Tibial nerve (tissue), 4 donors: ENCODE measurements at regions not wholly inside any gene's neighbourhood (a gene's known extent, or its start where the extent isn't known, plus 50 kb on each side); places are given as distances from the start of the nearest gene placed in this dataset.

ENCODE experiments used
- DNase-seq, 2 donors: peaks; one replicate each; pipeline ENCODE4 v3.0.0-alpha.2; 2019; ENCODE audit warnings: low spot score in 2 of 2
- H3K27ac ChIP-seq, 4 donors: fragments of 200-600 bp; sonication (generic) in 3 of 4; one replicate each; pipeline ENCODE4 v1.5.1; 2017 to 2019; ENCODE audit warnings: mild to moderate bottlenecking in 1 of 4
- H3K27me3 ChIP-seq, 2 donors: fragments of 200-600 bp; sonication (generic) in 1 of 2; one replicate each; pipeline versions ENCODE4 v1.5.1 to v1.6.0; 2017 to 2019
- H3K36me3 ChIP-seq, 3 donors: fragments of 200-600 bp; sonication (generic); one replicate each; pipeline ENCODE4 v1.5.1; 2018 to 2019
- H3K4me1 ChIP-seq, 4 donors: fragments of 200-600 bp; sonication (generic) in 3 of 4; one replicate each; pipeline ENCODE4 v1.5.1; 2017 to 2019
- H3K4me3 ChIP-seq, 4 donors: fragments of 200-600 bp; sonication (generic) in 3 of 4; one replicate each; pipeline ENCODE4 v1.5.1; 2017 to 2019; ENCODE audit warnings: mild to moderate bottlenecking in 1 of 4, moderate library complexity in 1 of 4
- H3K9me3 ChIP-seq, 4 donors: fragments of 200-600 bp; sonication (generic) in 3 of 4; one replicate each; pipeline ENCODE4 v1.5.1; 2017 to 2019
- EP300 ChIP-seq, 2 donors: sonication (generic); formaldehyde crosslinking; IDR thresholded peaks; one replicate each; pipeline ENCODE4 v1.6.1; 2017; ENCODE audit warnings: antibody characterized with exemption in 2 of 2, mild to moderate bottlenecking in 1 of 2
- POLR2A ChIP-seq, 2 donors: fragments of 450-650 bp; IDR thresholded peaks; one replicate each; pipeline ENCODE4 v1.6.1; 2017; ENCODE audit warnings: antibody characterized with exemption in 2 of 2, mild to moderate bottlenecking in 2 of 2, moderate library complexity in 2 of 2
- WGBS, 2 donors: methylation state at CpG; one replicate each; pipeline ENCODE4 v1.1.5; 2018; 5-methylcytosine and 5-hydroxymethylcytosine counted together
- TF ChIP-seq, protein P1 (sequence below), 5 experiments: fragments of 200-600 bp in 3 of 5; fragments of 450-650 bp in 2 of 5; sonication (generic) in 3 of 5; IDR thresholded peaks; one replicate each; pipeline ENCODE4 v1.5.1; 2016 to 2019; ENCODE audit warnings: antibody characterized with exemption in 5 of 5, mild to moderate bottlenecking in 3 of 5, moderate library complexity in 2 of 5

DNA sequence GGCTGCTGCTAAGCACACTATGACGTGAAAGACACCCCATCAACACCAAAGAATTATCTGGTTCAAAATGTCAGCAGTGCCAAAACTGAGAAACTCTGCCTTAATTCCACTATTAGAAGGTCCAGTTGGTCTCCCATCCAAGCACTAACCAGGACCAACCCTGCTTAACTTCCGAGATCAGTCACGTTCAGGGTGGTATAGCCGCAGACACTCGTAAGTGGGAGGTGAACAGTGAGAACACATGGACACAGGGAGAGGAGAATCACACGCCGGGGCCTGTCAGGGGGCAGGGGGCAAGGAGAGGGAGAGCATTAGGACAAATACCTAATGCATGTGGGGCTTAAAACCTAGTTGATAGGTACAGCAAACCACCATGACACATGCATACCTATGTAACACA is 83.4 kb downstream of the C13orf42 start:
- H3K9me3 ChIP-seq, result peaks cover 0 to 14% (median 0%) of the 10 kb centered on the region in 4 donors
- H3K4me1 ChIP-seq, result no peaks in the 10 kb centered on the region
- WGBS, 2 donors, result 92 to 94% methylated on average over 7 of the region's 7 CpGs
- H3K27me3 ChIP-seq, result no peaks in the 10 kb centered on the region
- DNase-seq, result no peak
- TF ChIP-seq, protein P1, sequence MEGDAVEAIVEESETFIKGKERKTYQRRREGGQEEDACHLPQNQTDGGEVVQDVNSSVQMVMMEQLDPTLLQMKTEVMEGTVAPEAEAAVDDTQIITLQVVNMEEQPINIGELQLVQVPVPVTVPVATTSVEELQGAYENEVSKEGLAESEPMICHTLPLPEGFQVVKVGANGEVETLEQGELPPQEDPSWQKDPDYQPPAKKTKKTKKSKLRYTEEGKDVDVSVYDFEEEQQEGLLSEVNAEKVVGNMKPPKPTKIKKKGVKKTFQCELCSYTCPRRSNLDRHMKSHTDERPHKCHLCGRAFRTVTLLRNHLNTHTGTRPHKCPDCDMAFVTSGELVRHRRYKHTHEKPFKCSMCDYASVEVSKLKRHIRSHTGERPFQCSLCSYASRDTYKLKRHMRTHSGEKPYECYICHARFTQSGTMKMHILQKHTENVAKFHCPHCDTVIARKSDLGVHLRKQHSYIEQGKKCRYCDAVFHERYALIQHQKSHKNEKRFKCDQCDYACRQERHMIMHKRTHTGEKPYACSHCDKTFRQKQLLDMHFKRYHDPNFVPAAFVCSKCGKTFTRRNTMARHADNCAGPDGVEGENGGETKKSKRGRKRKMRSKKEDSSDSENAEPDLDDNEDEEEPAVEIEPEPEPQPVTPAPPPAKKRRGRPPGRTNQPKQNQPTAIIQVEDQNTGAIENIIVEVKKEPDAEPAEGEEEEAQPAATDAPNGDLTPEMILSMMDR (IDR thresholded peaks at IDR 0.05), result no peak
- TF ChIP-seq POLR2A (IDR thresholded peaks at IDR 0.05), result no peak
- TF ChIP-seq EP300 (IDR thresholded peaks at IDR 0.05), result no peak
- H3K36me3 ChIP-seq, result no peaks in the 10 kb centered on the region
- no peak overlapping the region for H3K4me3 ChIP-seq
- H3K27ac ChIP-seq, result no peak overlapping the region

DNA sequence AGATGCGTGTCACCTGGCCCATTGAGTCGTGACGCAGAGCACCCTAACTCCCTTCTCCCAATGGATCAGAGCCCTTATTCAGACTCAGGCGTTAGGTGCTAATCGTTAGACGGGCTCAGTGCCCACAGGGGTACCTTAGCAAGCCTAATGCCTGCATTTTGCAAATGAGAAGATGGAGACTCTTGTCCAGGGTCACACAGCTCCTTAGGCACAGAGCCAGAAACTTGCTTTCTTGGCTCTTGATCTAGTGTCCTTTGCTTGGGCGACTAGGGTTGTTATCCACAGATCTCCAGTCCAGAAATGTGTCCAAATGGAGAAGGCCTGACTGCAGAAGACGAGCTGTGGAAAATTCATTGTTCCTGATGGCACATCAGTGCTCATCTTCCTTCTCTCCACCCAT is 85.1 kb downstream of the C13orf42 start:
- H3K4me1 ChIP-seq, result no peaks in the 10 kb centered on the region
- no peak for DNase-seq

DNA sequence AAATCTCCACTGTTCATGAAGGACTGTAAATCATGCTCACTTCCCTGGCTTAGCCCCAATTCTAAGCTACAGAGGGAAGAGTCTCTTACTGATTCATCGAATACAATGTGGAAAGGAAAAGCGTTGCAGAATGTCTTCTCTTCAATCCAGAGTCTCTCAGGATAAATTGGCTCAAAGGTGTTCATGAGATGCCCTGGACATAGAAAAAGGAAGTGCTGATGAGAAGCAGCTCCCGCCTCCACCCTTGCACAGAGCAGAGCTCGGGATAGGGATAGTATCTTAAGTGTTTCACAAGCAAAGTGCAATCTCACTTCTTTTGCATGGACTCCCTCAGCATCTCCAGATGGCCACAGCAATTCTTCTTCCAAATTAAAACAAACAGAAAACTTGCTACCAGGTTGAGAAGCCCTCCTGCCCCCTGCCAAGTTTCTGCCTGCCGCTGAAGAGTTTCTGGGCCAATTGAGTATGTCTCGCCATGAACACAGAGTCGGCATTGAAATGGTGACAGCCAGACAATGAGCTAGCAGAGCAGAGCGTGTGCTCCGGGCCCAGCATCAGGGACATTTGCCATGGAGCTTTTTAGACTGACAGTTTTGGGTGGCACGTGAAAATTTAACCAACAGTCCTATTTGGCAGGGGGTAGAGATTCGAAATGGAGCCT is 85.7 kb downstream of the C13orf42 start:
- DNase-seq, result no peak
- Histone ChIP-seq H3K36me3 (no peaks in the 10 kb centered on the region), H3K4me1 (no peaks in the 10 kb centered on the region), H3K9me3 (peaks cover 0 to 17% (median 0%) of the 10 kb centered on the region in 4 donors), H3K27me3 (no peaks in the 10 kb centered on the region), H3K27ac (no peak overlapping the region), H3K4me3 (no peak overlapping the region)
- WGBS, 2 donors, result 90% methylated on average over 11 of the region's 11 CpGs
- TF ChIP-seq EP300 (IDR thresholded peaks at IDR 0.05) (no peak), POLR2A (IDR thresholded peaks at IDR 0.05) (no peak)
- TF ChIP-seq, protein P1 (IDR thresholded peaks at IDR 0.05), result no peak

More for the DNA sequence above, 85.1 kb downstream of the C13orf42 start:
- no peak overlapping the region for H3K4me3 ChIP-seq
- TF ChIP-seq EP300 (IDR thresholded peaks at IDR 0.05) (no peak), POLR2A (IDR thresholded peaks at IDR 0.05) (no peak)
- no peak overlapping the region for H3K27ac ChIP-seq
- no peaks in the 10 kb centered on the region for H3K36me3 ChIP-seq
- H3K9me3 ChIP-seq, result peaks cover 0 to 17% (median 0%) of the 10 kb centered on the region in 4 donors
- no peaks in the 10 kb centered on the region for H3K27me3 ChIP-seq
- WGBS, 2 donors, result 93 to 95% methylated on average over 8 of the region's 8 CpGs

DNA sequence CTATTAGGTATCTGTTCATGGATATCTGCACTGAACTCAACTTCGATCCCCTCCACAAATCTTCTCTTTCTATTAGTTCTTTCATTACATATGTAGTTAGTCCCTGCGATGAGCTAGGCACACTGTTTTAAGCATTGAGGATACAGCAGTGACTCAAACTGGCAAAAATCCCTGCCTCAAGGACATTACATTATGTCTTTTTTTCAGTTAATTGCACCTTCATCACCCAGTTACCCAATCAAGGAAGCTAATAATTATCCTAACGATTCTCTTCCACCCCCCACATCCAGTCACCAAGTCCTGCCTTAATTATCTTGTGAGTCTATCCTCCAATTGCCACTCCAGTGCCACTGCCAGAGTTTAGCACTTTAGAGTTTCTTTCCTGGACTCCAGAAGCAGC is 89.3 kb downstream of the C13orf42 start:
- 82 to 84% methylated on average over 3 of the region's 3 CpGs for WGBS, 2 donors
- Histone ChIP-seq H3K4me1 (no peaks in the 10 kb centered on the region), H3K27ac (no peak overlapping the region), H3K9me3 (peaks cover 0 to 17% (median 0%) of the 10 kb centered on the region in 4 donors), H3K4me3 (no peak overlapping the region), H3K36me3 (no peaks in the 10 kb centered on the region), H3K27me3 (no peaks in the 10 kb centered on the region)
- TF ChIP-seq EP300 (IDR thresholded peaks at IDR 0.05), result no peak
- TF ChIP-seq, protein P1 (IDR thresholded peaks at IDR 0.05), result no peak
- no peak for TF ChIP-seq POLR2A (IDR thresholded peaks at IDR 0.05)
- no peak for DNase-seq

DNA sequence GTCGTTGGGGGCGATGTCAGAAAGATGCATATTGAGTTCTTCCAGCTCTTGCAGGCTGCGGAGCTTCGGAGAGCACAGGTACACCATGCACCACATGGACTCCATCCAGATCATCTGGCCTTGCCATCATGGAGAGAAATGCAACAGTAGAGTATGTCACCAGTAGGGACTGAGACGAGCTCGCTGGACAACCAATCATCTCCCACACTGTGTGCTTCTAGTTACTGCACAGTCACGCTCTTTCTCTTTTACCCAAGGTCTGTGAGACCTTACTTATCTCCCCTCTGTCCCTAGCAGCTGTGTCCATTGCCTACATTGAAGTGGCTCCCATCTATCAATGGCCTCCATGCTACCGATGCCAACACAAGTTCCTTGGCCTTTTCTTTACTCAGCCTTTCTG is 90.5 kb downstream of the C13orf42 start:
- no peak for DNase-seq
- no peaks in the 10 kb centered on the region for H3K27me3 ChIP-seq
- H3K9me3 ChIP-seq, result peaks cover 0 to 17% (median 0%) of the 10 kb centered on the region in 4 donors
- TF ChIP-seq EP300 (IDR thresholded peaks at IDR 0.05), result no peak
- TF ChIP-seq, protein P1 (IDR thresholded peaks at IDR 0.05), result no peak
- no peak for TF ChIP-seq POLR2A (IDR thresholded peaks at IDR 0.05)
- WGBS, 2 donors, result 93 to 97% methylated on average over 8 of the region's 8 CpGs
- no peak overlapping the region for H3K4me3 ChIP-seq
- no peaks in the 10 kb centered on the region for H3K4me1 ChIP-seq
- no peak overlapping the region for H3K27ac ChIP-seq
- no peaks in the 10 kb centered on the region for H3K36me3 ChIP-seq
